GM23338 (cell line): ENCODE measurements at regions not wholly inside any gene's neighbourhood (a gene's known extent, or its start where the extent isn't known, plus 50 kb on each side); places are given as distances from the start of the nearest gene placed in this dataset.

Source experiments
- ATAC-seq: fragments of 200-7000 bp; cut with Tn5 transposase; 3 replicates; pipeline ENCODE4 v1.9.1; 2020
- DNase-seq: peaks from one replicate; pipeline ENCODE4 v3.0.0-alpha.2; 2015; ENCODE audit warnings: low spot score
- H2AFZ ChIP-seq: fragments of 200-600 bp; sonication (generic); 2 replicates; pipeline ENCODE4 v1.8.0; 2016; ENCODE audit warnings: antibody characterized with exemption, mild to moderate bottlenecking, moderate library complexity
- H3F3A ChIP-seq: fragments of 200-600 bp; sonication (generic); replicated peaks from 2 replicates; pipeline ENCODE4 v1.8.0; 2017; ENCODE audit warnings: antibody characterized with exemption, mixed run types, low read depth
- H3K27ac ChIP-seq: fragments of 200-600 bp; sonication (generic); 2 replicates; pipeline ENCODE4 v1.6.1; 2016; ENCODE audit warnings: low read depth
- H3K27me3 ChIP-seq: fragments of 200-600 bp; sonication (generic); 2 replicates; pipeline ENCODE4 v1.8.0; 2016; ENCODE audit warnings: mild to moderate bottlenecking, mixed run types, moderate library complexity; ENCODE audit not compliant: insufficient read depth
- H3K36me3 ChIP-seq: fragments of 200-600 bp; sonication (generic); 2 replicates; pipeline ENCODE4 v1.8.0; 2016; ENCODE audit warnings: mild to moderate bottlenecking; ENCODE audit not compliant: insufficient read depth
- H3K4me1 ChIP-seq: fragments of 200-600 bp; sonication (generic); 2 replicates; pipeline ENCODE4 v1.8.0; 2016; ENCODE audit warnings: mild to moderate bottlenecking, moderate library complexity; ENCODE audit not compliant: insufficient read depth
- H3K4me2 ChIP-seq: fragments of 200-600 bp; sonication (generic); 2 replicates; pipeline ENCODE4 v1.7.1; 2017; ENCODE audit warnings: mixed run types
- H3K4me3 ChIP-seq: fragments of 200-600 bp; sonication (generic); 2 replicates; pipeline ENCODE4 v1.6.1; 2016; ENCODE audit warnings: mixed run types
- H3K79me2 ChIP-seq: fragments of 200-600 bp; sonication (generic); replicated peaks from 2 replicates; pipeline ENCODE4 v1.8.0; 2017; ENCODE audit warnings: mild to moderate bottlenecking; ENCODE audit not compliant: insufficient read depth
- H3K9me2 ChIP-seq: fragments of 200-600 bp; sonication (generic); 2 replicates; pipeline ENCODE4 v1.8.0; 2017; ENCODE audit not compliant: insufficient read depth
- H4K20me1 ChIP-seq: fragments of 200-600 bp; sonication (generic); replicated peaks from 2 replicates; pipeline ENCODE4 v1.8.0; 2017; ENCODE audit warnings: mild to moderate bottlenecking; ENCODE audit not compliant: insufficient read depth
- H3K27ac Mint-ChIP-seq: 2 replicates; pipeline ENCODE4 v1.8.0; 2020; ENCODE audit warnings: inconsistent platforms, mild to moderate bottlenecking, moderate library complexity, mixed read lengths
- H3K27me3 Mint-ChIP-seq: 3 replicates; pipeline ENCODE4 v1.8.0; 2022; ENCODE audit warnings: low read depth, mild to moderate bottlenecking, moderate library complexity, mixed read lengths, inconsistent platforms; ENCODE audit not compliant: insufficient read depth, poor library complexity
- H3K36me3 Mint-ChIP-seq: 3 replicates; pipeline ENCODE4 v1.8.0; 2021; ENCODE audit warnings: low read depth, mild to moderate bottlenecking, inconsistent platforms, moderate library complexity, mixed read lengths
- H3K4me1 Mint-ChIP-seq: 3 replicates; pipeline ENCODE4 v1.8.0; 2020; ENCODE audit warnings: mild to moderate bottlenecking, inconsistent platforms, mixed read lengths
- H3K4me3 Mint-ChIP-seq: 3 replicates; pipeline ENCODE4 v1.8.0; 2021; ENCODE audit warnings: moderate library complexity, mild to moderate bottlenecking, inconsistent platforms, mixed read lengths
- H3K9me3 Mint-ChIP-seq: 3 replicates; pipeline ENCODE4 v1.8.0; 2020; ENCODE audit warnings: moderate library complexity, mild to moderate bottlenecking, inconsistent platforms, mixed read lengths
- CREB1 ChIP-seq: fragments of 250-450 bp; sonication (Bioruptor Pico); IDR thresholded peaks from 2 replicates; pipeline ENCODE4 v1.5.0; 2020; ENCODE audit warnings: low read depth, mild to moderate bottlenecking, moderate library complexity
- CTCF ChIP-seq, 2 experiments: fragments of 200-600 bp in 1 of 2; sonication (generic) in 1 of 2; conservative IDR thresholded peaks; 2 replicates each; pipeline versions ENCODE4 v1.5.1 to v1.6.1; 2016 to 2017; ENCODE audit warnings: antibody characterized with exemption in 2 of 2, low read depth in 2 of 2, mild to moderate bottlenecking in 2 of 2, moderate library complexity in 1 of 2
- ETS1 ChIP-seq: IDR thresholded peaks from 2 replicates; pipeline ENCODE4 v1.6.1; 2016; ENCODE audit warnings: antibody characterized with exemption
- EZH2 ChIP-seq: fragments of 200-600 bp; sonication (generic); IDR thresholded peaks from one replicate; pipeline ENCODE4 v1.8.0; 2017; ENCODE audit warnings: antibody characterized with exemption, mild to moderate bottlenecking, low read depth; ENCODE audit not compliant: unreplicated experiment
- EZH2phosphoT487 ChIP-seq: fragments of 200-600 bp; sonication (generic); IDR thresholded peaks from one replicate; pipeline ENCODE4 v1.8.1; 2018; ENCODE audit warnings: antibody characterized with exemption; ENCODE audit not compliant: unreplicated experiment
- JUNB ChIP-seq: IDR thresholded peaks from one replicate; pipeline ENCODE4 v1.6.1; 2016; ENCODE audit warnings: antibody characterized with exemption; ENCODE audit not compliant: unreplicated experiment
- NANOG ChIP-seq: IDR thresholded peaks from 2 replicates; pipeline ENCODE4 v1.6.1; 2016; ENCODE audit warnings: antibody characterized with exemption, borderline replicate concordance
- POLR2AphosphoS5 ChIP-seq: IDR thresholded peaks from 2 replicates; pipeline ENCODE4 v1.6.1; 2016; ENCODE audit warnings: antibody characterized with exemption, low read depth
- REST ChIP-seq: IDR thresholded peaks from one replicate; pipeline ENCODE4 v1.6.1; 2018; ENCODE audit warnings: antibody characterized with exemption; ENCODE audit not compliant: unreplicated experiment
- STAT1 ChIP-seq: IDR thresholded peaks from one replicate; pipeline ENCODE4 v1.6.1; 2016; ENCODE audit warnings: antibody characterized with exemption; ENCODE audit not compliant: unreplicated experiment
- ZNF114 ChIP-seq: fragments of 250-450 bp; sonication (Bioruptor Pico); IDR thresholded peaks from 2 replicates; pipeline ENCODE4 v1.5.0; 2020; ENCODE audit warnings: mild to moderate bottlenecking, moderate library complexity
- ZNF331 ChIP-seq: fragments of 250-450 bp; sonication (Bioruptor Pico); IDR thresholded peaks from 2 replicates; pipeline ENCODE4 v1.5.0; 2020; ENCODE audit warnings: low read depth, mild to moderate bottlenecking, moderate library complexity
- ZNF462 ChIP-seq: fragments of 250-450 bp; sonication (Bioruptor Pico); IDR thresholded peaks from 2 replicates; pipeline ENCODE4 v1.5.0; 2020; ENCODE audit warnings: mild to moderate bottlenecking, moderate library complexity

- H3K9me3 Mint-ChIP-seq = no peaks in the 10 kb centered on the region
- no peak for ATAC-seq
Observed at GRCh38 chr1:60227601-60228000, 154.0 kb upstream of the C1orf87 start.

More at GRCh38 chr1:60227601-60228000, 154.0 kb upstream of the C1orf87 start:
- Mint-ChIP-seq H3K4me3 (no peak overlapping the region), H3K4me1 (no peaks in the 10 kb centered on the region), H3K27ac (no peak overlapping the region), H3K27me3 (peaks cover 3% of the 10 kb centered on the region), H3K36me3 (no peaks in the 10 kb centered on the region)
- H3K9me2 ChIP-seq = no peaks in the 10 kb centered on the region
- DNase-seq = no peak
- no peaks in the 10 kb centered on the region for H3K79me2 ChIP-seq
- H2AFZ ChIP-seq = no peak overlapping the region
- H3K4me3 ChIP-seq = no peak overlapping the region
- no peak overlapping the region for H3K27ac ChIP-seq
- H3K27me3 ChIP-seq = no peaks in the 10 kb centered on the region
- no peaks in the 10 kb centered on the region for H3F3A ChIP-seq
- no peaks in the 10 kb centered on the region for H3K4me1 ChIP-seq
- no peaks in the 10 kb centered on the region for H4K20me1 ChIP-seq
- TF ChIP-seq JUNB (no peak), EZH2phosphoT487 (no peak), REST (no peak), STAT1 (no peak), EZH2 (no peak), POLR2AphosphoS5 (no peak), CTCF (conservative IDR thresholded peaks at IDR 0.05; ENCODE audit: low read depth in 2 of 2) (no peak), ETS1 (no peak), ZNF114 (no peak), ZNF331 (CRISPR knock-in tag) (no peak), ZNF462 (no peak), CREB1 (CRISPR knock-in tag) (no peak), NANOG (no peak)
- H3K36me3 ChIP-seq = no peaks in the 10 kb centered on the region
- no peak overlapping the region for H3K4me2 ChIP-seq
